HG02678 (cell line): ENCODE measurements at regions not wholly inside any gene's neighbourhood (a gene's known extent, or its start where the extent isn't known, plus 50 kb on each side); places are given as distances from the start of the nearest gene placed in this dataset.
"Not testable (repeated sequence)": the region's sequence is repeated elsewhere in the genome, so short reads cannot be mapped to it uniquely, and the experiment has no call there.

Experiments used
- ATAC-seq: cut with Tn5 transposase; IDR thresholded peaks from one replicate; pipeline ENCODE4 v1.9.1; 2021; ENCODE audit warnings: mild to moderate bottlenecking, moderate library complexity; ENCODE audit not compliant: unreplicated experiment

GRCh38 chr10:8332730-8333111 is 278.2 kb downstream of the GATA3 start:
- ATAC-seq, result no peak

GRCh38 chr10:8334631-8335030 is 280.1 kb downstream of the GATA3 start:
- no peak for ATAC-seq

- no peak for ATAC-seq
Measured at GRCh38 chr10:8336629-8337331, 282.3 kb downstream of the GATA3 start.

GRCh38 chr10:8337332-8337651 is 282.8 kb downstream of the GATA3 start:
- ATAC-seq, result no peak

- no peak for ATAC-seq
Measured at GRCh38 chr10:8338177-8338766, 283.8 kb downstream of the GATA3 start.

- no peak for ATAC-seq
Measured at GRCh38 chr10:8344756-8345155, 290.3 kb downstream of the GATA3 start.

- no peak for ATAC-seq
Measured at GRCh38 chr10:8346861-8347260, 292.4 kb downstream of the GATA3 start.

- ATAC-seq, result not testable (repeated sequence)
Measured at GRCh38 chr10:8347614-8348013, 293.1 kb downstream of the GATA3 start.

GRCh38 chr10:8349610-8350249 is 295.2 kb downstream of the GATA3 start:
- no peak for ATAC-seq

- no peak for ATAC-seq
Measured at GRCh38 chr10:8350250-8350967, 295.9 kb downstream of the GATA3 start.

GRCh38 chr10:8352171-8353075 is 297.9 kb downstream of the GATA3 start:
- no peak for ATAC-seq

- no peak for ATAC-seq
Measured at GRCh38 chr10:8356283-8356682, 301.8 kb downstream of the GATA3 start.

GRCh38 chr10:8359467-8359866 is 305.0 kb downstream of the GATA3 start:
- ATAC-seq, result no peak

- ATAC-seq, result no peak
Measured at GRCh38 chr10:8360365-8360764, 305.9 kb downstream of the GATA3 start.

- no peak for ATAC-seq
Measured at GRCh38 chr10:8360814-8361509, 306.5 kb downstream of the GATA3 start.

- no peak for ATAC-seq
Measured at GRCh38 chr10:8361510-8361844, 307.0 kb downstream of the GATA3 start.

GRCh38 chr10:8365935-8366911 is 311.7 kb downstream of the GATA3 start:
- ATAC-seq, result no peak

GRCh38 chr10:8367672-8368411 is 313.4 kb downstream of the GATA3 start:
- not testable (repeated sequence) for ATAC-seq
